Middle frontal gyrus (tissue), 1 donor: ENCODE measurements at regions not wholly inside any gene's neighbourhood (a gene's known extent, or its start where the extent isn't known, plus 50 kb on each side); places are given as distances from the start of the nearest gene placed in this dataset.
"Not testable (repeated sequence)": the region's sequence is repeated elsewhere in the genome, so short reads cannot be mapped to it uniquely, and the experiment has no call there.

Source experiments
- DNase-seq: peaks from one replicate; pipeline ENCODE4 v3.0.0-alpha.2; 2015; ENCODE audit warnings: low spot score; ENCODE audit errors: extremely low spot score

- no peak for DNase-seq
These were observed 109.9 kb downstream of the COPS8 start for GRCh38 chr2:237195396-237196120.

DNA sequence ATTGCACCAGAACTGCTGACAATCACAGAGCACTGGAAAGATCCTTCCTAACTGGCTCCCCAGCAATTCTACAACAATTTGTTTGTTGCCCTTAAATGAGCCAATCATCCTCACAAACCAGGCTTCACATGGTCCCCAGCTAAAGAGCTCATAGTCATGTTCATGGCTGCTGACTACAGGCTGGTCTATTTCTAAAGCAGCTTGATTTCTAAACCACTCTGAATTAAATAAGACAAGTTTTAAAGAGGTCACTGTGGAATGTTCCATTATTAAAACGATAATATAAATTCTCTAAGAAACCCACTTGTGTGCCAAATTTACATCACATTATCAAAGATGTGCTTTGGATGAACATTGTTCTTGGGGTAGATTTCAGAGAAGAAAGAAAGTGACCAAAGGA, 110.7 kb downstream of the COPS8 start:
- no peak for DNase-seq

GRCh38 chr2:237196866-237197618, 111.4 kb downstream of the COPS8 start:
- no peak for DNase-seq

DNA sequence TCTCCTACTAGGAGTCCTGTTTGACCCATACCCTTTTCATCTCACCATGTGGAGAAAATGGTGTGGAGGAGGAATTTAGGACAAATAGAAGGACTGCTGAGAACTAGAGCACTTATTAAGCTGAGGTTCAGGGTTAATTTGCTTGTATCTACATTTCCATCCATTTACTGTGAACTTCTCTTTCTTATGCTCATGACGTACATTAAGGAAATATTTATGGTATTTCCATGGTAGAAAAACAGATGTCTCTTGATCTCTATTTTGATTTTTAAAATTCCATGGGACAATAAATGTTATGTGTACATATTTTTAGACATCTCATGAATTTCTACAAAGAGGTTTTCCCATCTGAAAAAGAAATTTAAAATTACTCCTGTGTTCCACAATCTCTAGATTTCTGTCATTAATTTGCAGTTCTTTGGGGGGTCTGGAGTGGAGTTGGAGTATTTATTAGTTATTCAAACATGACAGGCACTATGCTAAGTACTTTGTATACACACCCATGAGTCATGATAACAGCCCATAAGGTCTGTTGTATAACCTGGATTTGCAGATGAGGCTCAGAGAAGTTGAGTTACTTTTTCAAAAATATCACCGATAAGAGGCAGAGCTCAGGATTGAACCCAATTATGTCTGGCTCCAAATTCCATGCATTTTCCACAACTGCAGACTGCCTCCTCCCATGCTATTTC, 112.6 kb downstream of the COPS8 start:
- no peak for DNase-seq

- no peak for DNase-seq
These were observed 113.4 kb downstream of the COPS8 start for GRCh38 chr2:237199082-237199481.

DNA sequence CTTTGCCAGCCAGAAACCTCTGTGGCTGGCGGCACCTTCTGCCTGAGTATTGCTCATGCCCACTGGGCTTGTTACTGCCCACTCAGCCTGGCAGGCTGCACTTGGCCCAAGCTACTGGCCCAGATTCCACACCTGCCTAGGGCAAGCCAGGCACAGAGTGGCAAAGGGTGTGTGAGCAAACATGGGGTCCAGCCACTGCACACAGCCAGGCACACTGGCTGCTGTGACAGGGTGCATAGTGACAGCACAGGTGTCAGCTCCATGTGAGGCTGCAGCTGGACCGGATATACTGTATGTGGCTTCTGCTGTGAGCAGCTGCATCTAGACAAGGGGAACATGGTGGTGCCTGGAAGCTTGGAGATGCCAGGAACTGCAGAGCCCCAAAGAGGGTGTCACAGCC, 113.9 kb downstream of the COPS8 start:
- no peak for DNase-seq

GRCh38 chr2:237200462-237200861, 114.8 kb downstream of the COPS8 start:
- no peak for DNase-seq

GRCh38 chr2:237201461-237202287, 116.0 kb downstream of the COPS8 start:
- no peak for DNase-seq

DNA sequence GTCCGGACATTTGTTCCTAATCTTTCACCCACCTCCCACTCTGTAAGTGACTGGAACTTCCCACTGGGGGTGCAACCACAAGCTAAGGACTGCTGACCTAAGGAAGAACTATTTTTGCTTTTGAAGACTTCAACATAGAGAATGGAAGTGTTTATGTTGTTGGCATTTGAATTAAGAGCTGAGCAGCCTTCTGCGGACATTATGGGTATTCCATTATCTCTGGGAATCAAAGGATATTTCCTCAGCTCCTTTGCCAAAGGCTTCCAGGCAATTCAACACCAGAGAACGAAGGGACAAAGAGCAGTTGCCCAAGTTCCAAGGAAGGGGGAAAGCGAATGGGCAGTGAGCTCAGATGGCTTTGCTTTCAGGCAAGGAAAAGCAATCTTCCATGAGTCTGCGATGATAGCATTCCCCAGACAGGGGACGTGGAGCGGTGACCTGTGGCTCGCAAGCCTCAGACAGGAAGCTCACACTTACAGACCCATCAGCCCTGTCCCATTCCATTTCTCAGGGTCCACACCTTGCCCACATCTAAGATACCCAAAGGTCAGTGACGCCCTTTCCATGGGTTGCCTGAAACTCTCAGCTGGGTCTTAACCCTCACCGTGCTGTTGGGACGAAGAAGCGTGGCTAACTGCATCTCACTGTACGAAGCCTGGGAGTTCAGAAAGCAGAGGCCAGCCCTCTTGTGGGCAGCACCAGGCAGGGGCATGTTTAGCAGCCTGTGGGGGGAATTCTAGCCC, 116.8 kb downstream of the COPS8 start:
- no peak for DNase-seq

- DNase-seq: no peak
These were observed 119.4 kb downstream of the COPS8 start for GRCh38 chr2:237205043-237205541.

- DNase-seq: no peak
These were observed 119.9 kb downstream of the COPS8 start for GRCh38 chr2:237205561-237205971.

- no peak for DNase-seq
These were observed 122.0 kb downstream of the COPS8 start for GRCh38 chr2:237207646-237208045.

DNA sequence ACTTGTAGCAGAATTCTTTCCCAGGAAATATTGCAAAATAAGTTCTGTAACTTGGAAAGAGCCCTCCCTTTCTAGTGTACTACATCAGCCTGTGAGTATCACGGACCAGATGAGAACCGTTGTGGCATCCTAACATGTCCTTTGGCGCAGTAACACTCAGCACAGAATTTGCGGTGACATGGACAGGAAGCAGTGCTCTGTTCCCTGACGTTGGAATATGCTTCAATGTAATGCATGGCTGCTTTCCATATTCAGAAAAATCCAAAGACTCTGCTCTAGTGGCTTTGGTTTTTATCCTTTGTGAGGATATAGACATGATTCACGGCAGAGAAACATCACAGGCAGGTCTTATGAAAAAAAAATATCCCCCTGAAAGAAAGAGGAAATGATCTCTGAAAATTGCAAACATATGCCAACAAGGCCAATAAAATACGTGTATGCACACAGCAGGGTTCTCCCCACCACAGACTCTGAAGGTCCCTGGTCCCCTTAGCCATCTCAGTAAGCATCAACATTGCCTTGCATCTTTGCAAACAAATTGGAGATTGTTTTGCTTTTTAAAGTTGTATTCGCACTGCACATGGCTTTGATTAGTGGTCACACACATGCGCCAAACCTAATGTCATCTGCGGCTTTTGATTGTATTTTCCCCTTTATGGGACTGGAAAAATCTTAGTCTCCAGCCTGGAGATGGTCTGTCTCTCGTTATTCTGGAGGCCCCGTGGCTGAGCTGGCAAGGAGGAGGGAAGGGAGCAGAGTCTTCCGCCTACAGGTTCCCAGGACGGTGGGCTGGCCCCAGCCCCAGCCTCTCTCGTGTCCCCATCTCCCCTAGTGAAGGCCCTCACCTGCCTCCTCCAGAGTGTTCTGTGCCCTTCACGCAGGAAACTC, 122.9 kb downstream of the COPS8 start:
- no peak for DNase-seq

DNA sequence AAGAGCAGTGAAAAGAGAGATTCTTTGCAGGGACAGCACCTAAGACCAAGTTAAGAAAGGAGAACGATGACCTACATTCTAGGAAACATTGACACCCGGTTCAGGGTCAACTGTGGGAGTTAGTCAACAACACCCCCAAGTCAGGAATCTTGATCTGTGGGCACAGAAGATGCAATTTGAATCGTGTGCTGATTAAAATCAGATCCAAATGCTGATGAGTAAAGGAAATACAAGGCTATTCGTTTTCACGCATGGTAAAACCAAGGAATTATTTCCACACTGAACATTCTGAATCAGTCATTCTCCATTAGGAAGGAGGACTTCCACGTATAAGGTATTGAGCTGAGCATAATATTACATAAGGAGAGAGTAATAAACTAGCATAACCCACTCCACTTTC, 124.2 kb downstream of the COPS8 start:
- DNase-seq: no peak

- DNase-seq: no peak
These were observed 124.6 kb downstream of the COPS8 start for GRCh38 chr2:237210297-237210696.

GRCh38 chr2:237210763-237211162, 125.1 kb downstream of the COPS8 start:
- DNase-seq: no peak

DNA sequence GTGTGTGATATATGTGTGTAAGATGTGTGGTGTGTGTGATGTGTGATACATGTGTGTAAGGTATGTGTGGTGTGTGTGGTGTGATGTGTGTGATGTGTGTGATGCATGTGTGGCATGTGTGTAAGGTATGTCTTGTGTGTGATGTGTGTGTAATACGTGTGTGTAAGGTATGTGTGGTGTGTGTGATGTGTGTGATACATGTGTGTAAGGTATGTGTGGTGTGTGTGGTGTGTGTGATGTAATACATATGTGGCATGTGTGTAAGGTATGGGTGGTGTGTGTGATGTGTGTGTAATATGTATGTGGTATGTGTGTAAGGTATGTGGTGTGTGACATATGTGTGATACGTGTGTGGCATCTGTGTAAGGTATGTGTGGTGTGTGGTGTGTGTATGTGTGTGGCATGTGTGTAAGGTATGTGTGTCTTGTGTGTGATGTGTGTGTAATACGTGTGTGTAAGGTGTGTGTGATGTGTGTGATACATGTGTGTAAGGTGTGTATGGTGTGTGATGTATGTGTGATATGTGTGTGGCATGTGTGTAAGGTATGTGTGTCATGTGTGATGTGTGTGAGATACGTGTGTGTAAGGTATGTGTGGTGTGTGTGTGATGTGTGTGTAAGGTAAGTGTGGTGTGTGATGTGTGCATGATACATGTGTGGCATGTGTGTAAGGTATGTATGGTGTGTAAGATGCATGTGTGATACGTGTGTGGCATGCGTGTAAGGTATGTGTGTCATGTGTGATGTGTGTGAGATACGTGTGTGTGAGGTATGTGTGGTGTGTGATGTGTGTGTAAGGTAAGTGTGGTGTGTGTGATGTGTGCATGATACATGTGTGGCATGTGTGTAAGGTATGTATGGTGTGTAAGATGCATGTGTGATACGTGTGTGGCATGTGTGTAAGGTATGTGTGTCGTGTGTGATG, 126.9 kb downstream of the COPS8 start:
- DNase-seq: not testable (repeated sequence)

- no peak for DNase-seq
These were observed 127.8 kb downstream of the COPS8 start for GRCh38 chr2:237213315-237214022.
